ENCODE measurements at regions not wholly inside any gene's neighbourhood (a gene's known extent, or its start where the extent isn't known, plus 50 kb on each side); places are given as distances from the start of the nearest gene placed in this dataset.

GRCh38 chr4:43352859-43353258 is 460.3 kb downstream of the GRXCR1 start:
- Histone ChIP-seq H3K9ac (ENCODE audit: control insufficient read depth, extremely low read depth, insufficient read depth, low read length) (no peak overlapping the region), H4K20me1 (ENCODE audit: control insufficient read depth, extremely low read depth, insufficient read depth, low read length) (no peaks in the 10 kb centered on the region), H3K4me3 (ENCODE audit: control insufficient read depth in 2 of 3, extremely low read depth in 1 of 3, insufficient read depth in 2 of 3, low read depth in 1 of 3, low read length in 3 of 3) (no peak overlapping the region), H3K27me3 (ENCODE audit: control insufficient read depth, extremely low read depth, insufficient read depth, low read length) (no peaks in the 10 kb centered on the region), H3K9me3 (ENCODE audit: control insufficient read depth, low read depth, low read length) (no peaks in the 10 kb centered on the region), H3K27ac (ENCODE audit: control insufficient read depth, insufficient read depth, low read length) (no peak overlapping the region), H3K9me1 (ENCODE audit: control insufficient read depth, extremely low read depth, insufficient read depth, low read length) (no peaks in the 10 kb centered on the region), H3K4me2 (ENCODE audit: control insufficient read depth, extremely low read depth, insufficient read depth, low read depth, low read length) (no peak overlapping the region), H3K79me2 (ENCODE audit: control insufficient read depth, insufficient read depth, low read length) (no peaks in the 10 kb centered on the region), H3K36me3 (ENCODE audit: control insufficient read depth in 2 of 2, extremely low read depth in 1 of 2, insufficient read depth in 2 of 2, low read length in 2 of 2) (no peaks in the 10 kb centered on the region), H3K4me1 (ENCODE audit: control insufficient read depth, extremely low read depth, insufficient read depth, low read length) (no peaks in the 10 kb centered on the region), H2AFZ (ENCODE audit: control insufficient read depth, low read length) (no peak overlapping the region)
- DNase-seq (ENCODE audit: low read depth, low spot score) (no peak), FAIRE-seq (no peak)
- dilution Hi-C loops (cut with MboI; ENCODE audit: extremely low pct_ligation_motif_present, low sequenced_read_pairs), result no loop called here
- no peak for TF ChIP-seq CTCF (optimal IDR thresholded peaks at IDR 0.05 in 1 of 3, IDR thresholded peaks at IDR 0.05 in 1 of 3, conservative IDR thresholded peaks at IDR 0.05 in 1 of 3; ENCODE audit: extremely low read depth in 1 of 3, insufficient read depth in 2 of 3, low read length in 3 of 3)
- TF ChIP-seq EZH2 (IDR thresholded peaks at IDR 0.05; ENCODE audit: low read length), result no peak

- Histone ChIP-seq H3K27ac (ENCODE audit: control insufficient read depth, insufficient read depth, low read length) (no peak overlapping the region), H3K9ac (ENCODE audit: control insufficient read depth, extremely low read depth, insufficient read depth, low read length) (no peak overlapping the region), H4K20me1 (ENCODE audit: control insufficient read depth, extremely low read depth, insufficient read depth, low read length) (no peaks in the 10 kb centered on the region), H3K4me3 (ENCODE audit: control insufficient read depth in 2 of 3, extremely low read depth in 1 of 3, insufficient read depth in 2 of 3, low read depth in 1 of 3, low read length in 3 of 3) (no peak overlapping the region), H3K27me3 (ENCODE audit: control insufficient read depth, extremely low read depth, insufficient read depth, low read length) (no peaks in the 10 kb centered on the region), H3K9me1 (ENCODE audit: control insufficient read depth, extremely low read depth, insufficient read depth, low read length) (no peaks in the 10 kb centered on the region), H2AFZ (ENCODE audit: control insufficient read depth, low read length) (no peak overlapping the region), H3K79me2 (ENCODE audit: control insufficient read depth, insufficient read depth, low read length) (no peaks in the 10 kb centered on the region), H3K4me1 (ENCODE audit: control insufficient read depth, extremely low read depth, insufficient read depth, low read length) (no peaks in the 10 kb centered on the region), H3K9me3 (ENCODE audit: control insufficient read depth, low read depth, low read length) (no peaks in the 10 kb centered on the region), H3K4me2 (ENCODE audit: control insufficient read depth, extremely low read depth, insufficient read depth, low read depth, low read length) (no peak overlapping the region), H3K36me3 (ENCODE audit: control insufficient read depth in 2 of 2, extremely low read depth in 1 of 2, insufficient read depth in 2 of 2, low read length in 2 of 2) (no peaks in the 10 kb centered on the region)
- DNase-seq (ENCODE audit: low read depth, low spot score) (no peak), FAIRE-seq (no peak)
- TF ChIP-seq CTCF (optimal IDR thresholded peaks at IDR 0.05 in 1 of 3, IDR thresholded peaks at IDR 0.05 in 1 of 3, conservative IDR thresholded peaks at IDR 0.05 in 1 of 3; ENCODE audit: extremely low read depth in 1 of 3, insufficient read depth in 2 of 3, low read length in 3 of 3), result no peak
- no peak for TF ChIP-seq EZH2 (IDR thresholded peaks at IDR 0.05; ENCODE audit: low read length)
- dilution Hi-C loops (cut with MboI; ENCODE audit: extremely low pct_ligation_motif_present, low sequenced_read_pairs), result no loop called here
Measured at GRCh38 chr4:43353552-43353951, 461.0 kb downstream of the GRXCR1 start.

Data from keratinocyte (primary cell).